GM23248 (cell line): ENCODE measurements at regions not wholly inside any gene's neighbourhood (a gene's known extent, or its start where the extent isn't known, plus 50 kb on each side); places are given as distances from the start of the nearest gene placed in this dataset.

Experiments used
- DNase-seq: peaks from one replicate; pipeline ENCODE4 v3.0.0-alpha.2; 2015
- H2AFZ ChIP-seq: fragments of 200-600 bp; sonication (generic); 2 replicates; pipeline ENCODE4 v1.6.1; 2016; ENCODE audit warnings: antibody characterized with exemption
- H3F3A ChIP-seq: fragments of 200-600 bp; sonication (generic); 2 replicates; pipeline ENCODE4 v1.6.1; 2016; ENCODE audit warnings: mild to moderate bottlenecking, antibody characterized with exemption, mixed run types; ENCODE audit not compliant: insufficient read depth
- H3K27ac ChIP-seq: fragments of 200-600 bp; sonication (generic); 2 replicates; pipeline ENCODE4 v1.5.1; 2016; ENCODE audit warnings: mild to moderate bottlenecking
- H3K27me3 ChIP-seq: fragments of 200-600 bp; sonication (generic); replicated peaks from 2 replicates; pipeline ENCODE4 v1.6.1; 2016; ENCODE audit warnings: mild to moderate bottlenecking; ENCODE audit not compliant: insufficient read depth
- H3K36me3 ChIP-seq: fragments of 200-600 bp; sonication (generic); 2 replicates; pipeline ENCODE4 v1.6.1; 2016; ENCODE audit warnings: low read depth, mild to moderate bottlenecking
- H3K4me1 ChIP-seq: fragments of 200-600 bp; sonication (generic); 2 replicates; pipeline ENCODE4 v1.6.1; 2016; ENCODE audit warnings: mild to moderate bottlenecking; ENCODE audit not compliant: insufficient read depth
- H3K4me2 ChIP-seq: fragments of 200-600 bp; sonication (generic); one replicate; pipeline ENCODE4 v1.6.1; 2016; ENCODE audit warnings: mild to moderate bottlenecking; ENCODE audit not compliant: unreplicated experiment
- H3K4me3 ChIP-seq: fragments of 200-600 bp; sonication (generic); 2 replicates; pipeline ENCODE4 v1.5.1; 2016; ENCODE audit warnings: mild to moderate bottlenecking
- H3K79me2 ChIP-seq: fragments of 200-600 bp; sonication (generic); 2 replicates; pipeline ENCODE4 v1.6.1; 2016; ENCODE audit warnings: mild to moderate bottlenecking; ENCODE audit not compliant: insufficient read depth
- H3K9ac ChIP-seq: fragments of 200-600 bp; sonication (generic); 2 replicates; pipeline ENCODE4 v1.6.1; 2016; ENCODE audit warnings: mild to moderate bottlenecking
- H3K9me2 ChIP-seq: fragments of 200-600 bp; sonication (generic); 2 replicates; pipeline ENCODE4 v1.6.1; 2016; ENCODE audit warnings: mixed run types, mild to moderate bottlenecking, moderate library complexity; ENCODE audit not compliant: insufficient read depth
- H3K9me3 ChIP-seq: fragments of 200-600 bp; sonication (generic); one replicate; pipeline ENCODE4 v1.6.1; 2017; ENCODE audit warnings: low read depth
- H4K20me1 ChIP-seq: fragments of 200-600 bp; sonication (generic); 2 replicates; pipeline ENCODE4 v1.6.0; 2016; ENCODE audit not compliant: insufficient read depth
- EZH2 ChIP-seq: fragments of 200-600 bp; sonication (generic); IDR thresholded peaks from 2 replicates; pipeline ENCODE4 v1.6.1; 2018; ENCODE audit warnings: antibody characterized with exemption, mild to moderate bottlenecking; ENCODE audit not compliant: insufficient read depth, poor library complexity, severe bottlenecking
- EZH2phosphoT487 ChIP-seq: fragments of 200-600 bp; sonication (generic); IDR thresholded peaks from 2 replicates; pipeline ENCODE4 v1.6.1; 2018; ENCODE audit warnings: antibody characterized with exemption, moderate library complexity, mild to moderate bottlenecking, low read depth; ENCODE audit not compliant: insufficient read depth
- WGBS, 2 experiments: methylation state at CpG; one replicate each; pipeline ENCODE4 v1.1.6; 2015 to 2017; ENCODE audit warnings: low lambda C conversion rate in 2 of 2, low coverage in 1 of 2; ENCODE audit errors: missing lambda C conversion rate in 2 of 2; 5-methylcytosine and 5-hydroxymethylcytosine counted together
- in situ Hi-C: fragments of 300-500 bp; cut with MboI; formaldehyde crosslinking; loops from 2 replicates; pipeline ENCODE4 v1.15.0; 2020

GRCh38 chr10:131700032-131700431 lies 200.8 kb upstream of the PPP2R2D start:
- Histone ChIP-seq H3K36me3 (no peaks in the 10 kb centered on the region), H3K79me2 (no peaks in the 10 kb centered on the region), H3F3A (no peaks in the 10 kb centered on the region), H3K9me2 (no peaks in the 10 kb centered on the region), H3K9me3 (no peaks in the 10 kb centered on the region), H4K20me1 (no peaks in the 10 kb centered on the region), H3K4me2 (no peak overlapping the region), H3K27me3 (no peaks in the 10 kb centered on the region), H2AFZ (no peak overlapping the region), H3K9ac (no peak overlapping the region), H3K4me1 (no peaks in the 10 kb centered on the region), H3K27ac (no peak overlapping the region), H3K4me3 (no peak overlapping the region)
- TF ChIP-seq EZH2phosphoT487 (no peak), EZH2 (no peak)
- DNase-seq = no peak
- in situ Hi-C loops = no loop called here
- WGBS, 2 experiments = 34% methylated on average over 7 of the region's 7 CpGs

GRCh38 chr10:131700506-131700905 lies 200.3 kb upstream of the PPP2R2D start:
- WGBS, 2 experiments = 35 to 37% methylated on average over 10 of the region's 10 CpGs
- Histone ChIP-seq H3K9me2 (no peaks in the 10 kb centered on the region), H3K9me3 (no peaks in the 10 kb centered on the region), H3K36me3 (no peaks in the 10 kb centered on the region), H3K9ac (no peak overlapping the region), H3K79me2 (no peaks in the 10 kb centered on the region), H3K27me3 (no peaks in the 10 kb centered on the region), H3K4me3 (no peak overlapping the region), H3K4me1 (no peaks in the 10 kb centered on the region), H3F3A (no peaks in the 10 kb centered on the region), H3K27ac (no peak overlapping the region), H4K20me1 (no peaks in the 10 kb centered on the region), H3K4me2 (no peak overlapping the region), H2AFZ (no peak overlapping the region)
- no peak for TF ChIP-seq EZH2
- no peak for TF ChIP-seq EZH2phosphoT487
- in situ Hi-C loops = no loop called here
- no peak for DNase-seq

GRCh38 chr10:131701131-131701947 lies 199.5 kb upstream of the PPP2R2D start:
- Histone ChIP-seq H3K79me2 (no peaks in the 10 kb centered on the region), H4K20me1 (no peaks in the 10 kb centered on the region), H3F3A (no peaks in the 10 kb centered on the region), H3K27ac (no peak overlapping the region), H3K4me3 (no peak overlapping the region), H3K4me1 (no peaks in the 10 kb centered on the region), H3K4me2 (no peak overlapping the region), H3K27me3 (no peaks in the 10 kb centered on the region), H3K9me2 (no peaks in the 10 kb centered on the region), H3K9me3 (no peaks in the 10 kb centered on the region), H3K36me3 (no peaks in the 10 kb centered on the region), H3K9ac (no peak overlapping the region), H2AFZ (no peak overlapping the region)
- no peak for DNase-seq
- 28 to 34% methylated on average over 15 of the region's 15 CpGs for WGBS, 2 experiments
- no peak for TF ChIP-seq EZH2phosphoT487
- no peak for TF ChIP-seq EZH2
- in situ Hi-C loops = no loop called here

- Histone ChIP-seq H3K9me3 (no peaks in the 10 kb centered on the region), H3F3A (no peaks in the 10 kb centered on the region), H3K9ac (no peak overlapping the region), H4K20me1 (no peaks in the 10 kb centered on the region), H3K9me2 (no peaks in the 10 kb centered on the region), H3K79me2 (no peaks in the 10 kb centered on the region), H3K4me2 (no peak overlapping the region), H3K27ac (no peak overlapping the region), H2AFZ (no peak overlapping the region), H3K4me1 (no peaks in the 10 kb centered on the region), H3K4me3 (no peak overlapping the region), H3K36me3 (no peaks in the 10 kb centered on the region), H3K27me3 (no peaks in the 10 kb centered on the region)
- WGBS, 2 experiments = 51 to 52% methylated on average over 23 of the region's 23 CpGs
- in situ Hi-C loops = no loop called here
- DNase-seq = no peak
- no peak for TF ChIP-seq EZH2phosphoT487
- TF ChIP-seq EZH2 = no peak
These were observed 198.1 kb upstream of the PPP2R2D start for GRCh38 chr10:131702531-131703356.
